Caco-2 (cell line): ENCODE measurements at regions not wholly inside any gene's neighbourhood (a gene's known extent, or its start where the extent isn't known, plus 50 kb on each side); places are given as distances from the start of the nearest gene placed in this dataset.
A peak's percentile ranks its signal among the peaks of the same experiment; 100 is the strongest.

Experiments
- BruUV-seq: library from RNA; stranded (reverse); fragments of 400-500 nt; replicated peaks from 2 replicates; lab custom pipeline; 2021; lab: Mats Ljungman, UMichigan
- CTCF ChIA-PET: fragments of 300-600 bp; sonication (Branson Sonifier 250); formaldehyde crosslinking; loops from one replicate; lab custom pipeline; 2022; ENCODE audit warnings: antibody characterized with exemption; lab: Charles Lee
- POLR2A ChIA-PET: fragments of 300-600 bp; sonication (Branson Sonifier 250); formaldehyde crosslinking; loops from one replicate; lab custom pipeline; 2022; ENCODE audit warnings: antibody characterized with exemption; lab: Charles Lee
- DNase-seq, 2 experiments: peaks; one replicate each; pipeline versions ENCODE4 v3.0.0 to v3.0.0-alpha.2; 2020 to 2022
- H3K27me3 ChIP-seq: replicated peaks from 2 replicates; pipeline ENCODE4 v1.6.0; 2011; ENCODE audit warnings: low read length; ENCODE audit not compliant: control insufficient read depth, insufficient read depth
- H3K36me3 ChIP-seq: 2 replicates; pipeline ENCODE4 v1.5.1; 2011; ENCODE audit warnings: low read length; ENCODE audit not compliant: control insufficient read depth, insufficient read depth
- H3K4me1 ChIP-seq: fragments of 250-450 bp; sonication (Bioruptor Pico); 2 replicates; pipeline ENCODE4 v1.5.1; 2020; ENCODE audit warnings: mild to moderate bottlenecking
- H3K4me3 ChIP-seq: 2 replicates; pipeline ENCODE4 v1.5.1; 2011; ENCODE audit warnings: low read depth, mild to moderate bottlenecking, control low read depth, low read length
- H3K9me3 ChIP-seq: fragments of 250-450 bp; sonication (Bioruptor Pico); 2 replicates; pipeline ENCODE4 v1.5.1; 2020; ENCODE audit warnings: mild to moderate bottlenecking, moderate library complexity
- H3K27ac Mint-ChIP-seq: one replicate; pipeline ENCODE4 v1.8.0; 2022; ENCODE audit warnings: mixed read lengths; ENCODE audit not compliant: unreplicated experiment
- H3K27me3 Mint-ChIP-seq: one replicate; pipeline ENCODE4 v1.8.0; 2022; ENCODE audit warnings: mixed read lengths; ENCODE audit not compliant: insufficient read depth, unreplicated experiment
- H3K36me3 Mint-ChIP-seq: one replicate; pipeline ENCODE4 v1.8.0; 2022; ENCODE audit warnings: mild to moderate bottlenecking, mixed read lengths; ENCODE audit not compliant: insufficient read depth, unreplicated experiment
- H3K4me1 Mint-ChIP-seq: one replicate; pipeline ENCODE4 v1.8.0; 2022; ENCODE audit warnings: low read depth, mixed read lengths; ENCODE audit not compliant: unreplicated experiment
- H3K4me3 Mint-ChIP-seq: one replicate; pipeline ENCODE4 v1.8.0; 2022; ENCODE audit warnings: mild to moderate bottlenecking, moderate library complexity, mixed read lengths; ENCODE audit not compliant: unreplicated experiment
- H3K9me3 Mint-ChIP-seq: one replicate; pipeline ENCODE4 v1.8.0; 2022; ENCODE audit warnings: mixed read lengths; ENCODE audit not compliant: unreplicated experiment
- intact Hi-C: fragments of 100-400 bp; cut with micrococcal nuclease; formaldehyde crosslinking; loops from one replicate; pipeline ENCODE4 v1.10.0; 2022; ENCODE audit not compliant: unreplicated experiment
- TF ChIP-seq, protein P1 (sequence below), 2 experiments: fragments of 200-600 bp in 1 of 2; IDR thresholded peaks; 1 replicate in 1 of 2; 2 replicates in 1 of 2; pipeline versions ENCODE4 v1.5.1 to v1.8.0; 2011 to 2022; ENCODE audit warnings: antibody characterized with exemption in 1 of 2, control low read depth in 1 of 2, inconsistent platforms in 1 of 2, low read depth in 1 of 2, low read length in 1 of 2, mild to moderate bottlenecking in 1 of 2, moderate library complexity in 1 of 2; ENCODE audit not compliant: insufficient read depth in 1 of 2, severe bottlenecking in 1 of 2, unreplicated experiment in 1 of 2

DNA sequence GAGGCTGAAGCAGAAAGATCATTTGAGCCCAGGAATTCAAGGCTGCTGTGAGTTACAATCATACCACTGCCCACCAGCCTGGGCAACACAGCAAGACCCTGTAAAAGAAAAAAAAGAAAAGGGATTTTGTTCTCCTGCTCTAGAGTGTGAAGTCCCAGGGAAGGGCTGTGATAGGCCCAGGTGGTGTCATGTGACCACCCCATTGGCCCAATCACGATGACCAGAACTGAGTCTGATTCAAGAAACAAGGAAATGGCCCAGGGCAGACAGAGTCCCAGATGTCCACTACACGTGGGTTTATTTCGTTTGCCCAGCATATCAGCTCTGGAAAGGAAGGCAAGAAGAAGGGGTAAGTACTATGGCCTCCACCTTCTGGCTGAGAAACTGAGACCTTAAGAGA is 81.3 kb upstream of the CUX1 start:
- intact Hi-C loops: no loop called here
- H3K9me3 ChIP-seq: no peaks in the 10 kb centered on the region
- H3K4me1 Mint-ChIP-seq: peaks cover 16% of the 10 kb centered on the region
- H3K4me3 ChIP-seq: no peak overlapping the region
- TF ChIP-seq, protein P1, sequence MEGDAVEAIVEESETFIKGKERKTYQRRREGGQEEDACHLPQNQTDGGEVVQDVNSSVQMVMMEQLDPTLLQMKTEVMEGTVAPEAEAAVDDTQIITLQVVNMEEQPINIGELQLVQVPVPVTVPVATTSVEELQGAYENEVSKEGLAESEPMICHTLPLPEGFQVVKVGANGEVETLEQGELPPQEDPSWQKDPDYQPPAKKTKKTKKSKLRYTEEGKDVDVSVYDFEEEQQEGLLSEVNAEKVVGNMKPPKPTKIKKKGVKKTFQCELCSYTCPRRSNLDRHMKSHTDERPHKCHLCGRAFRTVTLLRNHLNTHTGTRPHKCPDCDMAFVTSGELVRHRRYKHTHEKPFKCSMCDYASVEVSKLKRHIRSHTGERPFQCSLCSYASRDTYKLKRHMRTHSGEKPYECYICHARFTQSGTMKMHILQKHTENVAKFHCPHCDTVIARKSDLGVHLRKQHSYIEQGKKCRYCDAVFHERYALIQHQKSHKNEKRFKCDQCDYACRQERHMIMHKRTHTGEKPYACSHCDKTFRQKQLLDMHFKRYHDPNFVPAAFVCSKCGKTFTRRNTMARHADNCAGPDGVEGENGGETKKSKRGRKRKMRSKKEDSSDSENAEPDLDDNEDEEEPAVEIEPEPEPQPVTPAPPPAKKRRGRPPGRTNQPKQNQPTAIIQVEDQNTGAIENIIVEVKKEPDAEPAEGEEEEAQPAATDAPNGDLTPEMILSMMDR (IDR thresholded peaks at IDR 0.05; ENCODE audit: insufficient read depth in 1 of 2, low read depth in 1 of 2, low read length in 1 of 2, severe bottlenecking in 1 of 2, unreplicated experiment in 1 of 2): no peak
- H3K36me3 Mint-ChIP-seq: no peaks in the 10 kb centered on the region
- no peaks in the 10 kb centered on the region for H3K27me3 Mint-ChIP-seq
- no peaks in the 10 kb centered on the region for H3K9me3 Mint-ChIP-seq
- no peaks in the 10 kb centered on the region for H3K27me3 ChIP-seq
- ChIA-PET POLR2A (no interaction called here), CTCF (interaction anchor here (0.6 kb wide), 1 partner anchor 884 kb away, joined by 5 read pairs; no protein-coding TSS in a partner anchor)
- no peak overlapping the region for H3K4me3 Mint-ChIP-seq
- no peak for DNase-seq
- H3K4me1 ChIP-seq: peaks cover 16% of the 10 kb centered on the region
- no TSS peak for BruUV-seq
- no peaks in the 10 kb centered on the region for H3K36me3 ChIP-seq
- no peak overlapping the region for H3K27ac Mint-ChIP-seq

DNA sequence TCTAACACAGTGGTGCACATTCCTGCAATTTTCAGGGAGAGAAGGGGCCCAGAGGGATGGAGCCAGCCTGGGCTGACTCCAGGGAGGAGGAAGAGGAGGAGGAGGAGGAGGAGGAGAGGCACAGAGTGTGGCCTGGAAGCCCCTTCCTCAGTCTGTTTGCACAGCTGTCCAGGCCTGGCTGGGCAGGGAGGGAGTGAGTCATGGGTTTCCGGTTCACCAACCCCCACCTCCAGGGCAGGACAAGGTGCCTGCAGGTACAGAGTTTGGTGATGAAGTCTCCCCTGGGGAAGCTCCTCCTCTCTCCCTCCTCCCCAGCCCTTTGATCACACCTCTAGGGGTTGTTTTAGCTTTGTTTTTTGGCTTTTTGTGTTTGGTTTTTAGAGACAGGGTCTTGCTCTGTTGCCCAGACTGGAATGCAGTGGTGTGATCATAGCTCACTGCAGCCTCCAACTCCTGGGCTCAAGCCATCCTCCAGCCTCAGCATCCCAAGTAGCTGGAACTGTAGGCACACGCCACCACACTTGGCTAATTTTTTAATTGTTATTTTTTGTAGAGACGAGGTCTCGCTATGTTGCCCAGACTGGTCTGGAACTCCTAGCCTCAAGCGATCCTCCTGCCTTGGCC is 77.5 kb upstream of the CUX1 start:
- H3K9me3 ChIP-seq: no peaks in the 10 kb centered on the region

DNA sequence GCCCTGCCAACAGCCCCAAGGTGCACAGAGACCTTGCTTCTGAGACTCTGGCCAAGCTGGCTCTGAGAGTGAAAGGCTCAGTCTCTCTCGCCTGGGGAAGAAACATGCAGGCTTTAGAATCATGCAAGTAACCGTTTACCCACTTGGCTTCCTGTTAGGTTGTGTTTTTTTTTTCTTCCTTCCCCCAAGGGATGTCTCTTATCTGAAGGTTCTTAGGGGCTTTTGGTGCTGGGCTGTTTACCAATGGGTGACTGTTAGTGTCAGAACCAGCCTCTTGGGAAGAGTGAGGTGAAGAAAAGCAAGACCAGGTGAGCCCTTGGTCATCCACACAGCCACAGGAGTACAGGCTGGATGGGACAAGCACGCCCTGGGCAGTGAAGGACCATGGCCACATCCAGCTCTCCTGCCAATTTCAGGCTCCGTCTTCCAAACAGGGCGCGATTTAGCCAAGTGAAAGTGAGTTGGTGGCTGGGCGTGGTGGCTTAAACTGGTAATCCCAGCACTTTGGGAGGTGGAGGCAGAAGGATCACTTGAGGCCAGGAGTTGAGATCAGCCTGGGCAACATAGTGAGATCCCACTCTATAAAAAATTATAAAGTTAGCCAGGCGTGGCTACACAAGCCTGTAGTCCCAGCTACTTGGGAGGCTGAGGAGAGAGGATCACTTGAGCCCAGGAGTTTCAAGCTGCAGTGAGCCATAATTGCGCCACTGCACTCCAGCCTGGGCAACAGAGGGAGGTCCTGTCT is 76.3 kb upstream of the CUX1 start:
- Histone ChIP-seq H3K4me3 (no peak overlapping the region), H3K27me3 (no peaks in the 10 kb centered on the region), H3K4me1 (peaks cover 20% of the 10 kb centered on the region), H3K36me3 (no peaks in the 10 kb centered on the region), H3K9me3 (no peaks in the 10 kb centered on the region)
- CTCF ChIA-PET: no interaction called here
- Mint-ChIP-seq H3K36me3 (no peaks in the 10 kb centered on the region), H3K9me3 (no peaks in the 10 kb centered on the region), H3K27ac (no peak overlapping the region), H3K4me1 (peaks cover 11% of the 10 kb centered on the region), H3K27me3 (no peaks in the 10 kb centered on the region), H3K4me3 (no peak overlapping the region)
- BruUV-seq: no TSS peak
- intact Hi-C loops: loop anchor here (2.0 kb wide), 1 partner anchor 48 kb away; no protein-coding TSS in a partner anchor
- TF ChIP-seq, protein P1 (IDR thresholded peaks at IDR 0.05; ENCODE audit: insufficient read depth in 1 of 2, low read depth in 1 of 2, low read length in 1 of 2, severe bottlenecking in 1 of 2, unreplicated experiment in 1 of 2): no peak
- POLR2A ChIA-PET: no interaction called here
- no peak for DNase-seq

More for the DNA sequence above, 77.5 kb upstream of the CUX1 start:
- peak; percentile 67 to 73 for DNase-seq
- TF ChIP-seq, protein P1 (IDR thresholded peaks at IDR 0.05; ENCODE audit: insufficient read depth in 1 of 2, low read depth in 1 of 2, low read length in 1 of 2, severe bottlenecking in 1 of 2, unreplicated experiment in 1 of 2): no peak
- intact Hi-C loops: loop anchor here (2.0 kb wide), 1 partner anchor 47 kb away; no protein-coding TSS in a partner anchor
- Histone ChIP-seq H3K27me3 (no peaks in the 10 kb centered on the region), H3K4me1 (peaks cover 20% of the 10 kb centered on the region), H3K36me3 (no peaks in the 10 kb centered on the region), H3K4me3 (no peak overlapping the region)
- no TSS peak for BruUV-seq
- H3K27ac Mint-ChIP-seq: peak overlapping the region; percentile 34
- no peaks in the 10 kb centered on the region for H3K27me3 Mint-ChIP-seq
- ChIA-PET CTCF (interaction anchor here (0.9 kb wide), 1 partner anchor 74 kb away, joined by 3 read pairs; no protein-coding TSS in a partner anchor), POLR2A (interaction anchor here (0.5 kb wide), 1 partner anchor 377 kb away, joined by 4 read pairs; the partner anchor contains the start of gene COL26A1)
- no peaks in the 10 kb centered on the region for H3K9me3 Mint-ChIP-seq
- peaks cover 11% of the 10 kb centered on the region for H3K4me1 Mint-ChIP-seq
- H3K4me3 Mint-ChIP-seq: no peak overlapping the region
- no peaks in the 10 kb centered on the region for H3K36me3 Mint-ChIP-seq
